ENCODE measurements at regions not wholly inside any gene's neighbourhood (a gene's known extent, or its start where the extent isn't known, plus 50 kb on each side); places are given as distances from the start of the nearest gene placed in this dataset.
"Not testable (repeated sequence)": the region's sequence is repeated elsewhere in the genome, so short reads cannot be mapped to it uniquely, and the experiment has no call there.

DNA sequence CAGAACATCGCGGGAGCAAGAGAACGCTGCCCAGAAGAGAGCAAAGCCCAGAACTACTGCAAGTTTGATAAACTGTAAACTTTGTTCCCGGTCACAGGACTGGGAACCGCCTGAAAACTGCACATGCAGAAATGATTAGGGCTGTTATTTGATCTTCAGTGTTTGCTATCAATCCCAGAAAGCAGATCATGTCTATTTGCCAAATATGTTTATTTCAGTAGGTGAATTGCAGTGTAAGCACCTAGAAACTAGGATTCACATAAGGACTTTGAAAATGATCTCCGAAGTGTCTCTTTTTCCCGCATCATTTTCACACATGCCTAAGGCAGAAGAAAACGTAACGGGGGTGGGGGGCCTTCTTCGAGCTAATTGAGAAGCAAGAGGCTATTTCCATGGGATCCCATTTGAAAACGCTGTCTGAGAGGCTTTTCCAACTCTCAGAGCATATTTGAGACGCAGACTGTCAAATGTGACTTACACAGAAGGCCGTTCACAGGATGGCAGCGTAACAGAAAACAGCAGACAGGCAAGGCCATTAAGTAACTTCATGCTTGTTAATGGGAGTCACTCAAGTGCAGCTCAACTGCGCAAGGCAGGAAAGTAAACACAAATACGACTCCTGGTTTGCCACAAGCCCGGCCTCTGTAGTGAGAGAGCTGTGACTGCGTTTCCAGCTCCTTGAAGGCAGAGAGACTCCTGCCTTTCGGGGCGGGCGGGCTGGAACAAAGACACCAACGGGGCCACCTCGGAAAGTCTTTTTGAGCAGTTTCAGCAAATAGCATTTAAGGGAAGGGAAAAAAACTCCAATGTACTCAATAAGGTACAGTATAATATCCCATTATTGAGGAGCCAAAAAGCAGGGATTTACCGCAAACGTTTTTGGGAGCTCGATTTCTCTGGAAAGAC lies 144.7 kb upstream of the ZNF217 start:
- H3K4me3 ChIP-seq (ENCODE audit: insufficient read depth, low read depth, low read length, poor library complexity, severe bottlenecking), result no peak overlapping the region
- H3K27ac ChIP-seq (ENCODE audit: insufficient read depth, low read length, poor library complexity, severe bottlenecking), result no peak overlapping the region
- no peaks in the 10 kb centered on the region for H3K36me3 ChIP-seq (ENCODE audit: control insufficient read depth, insufficient read depth, low read length)
- H3K4me1 ChIP-seq (ENCODE audit: control insufficient read depth, insufficient read depth, low read length, poor library complexity, severe bottlenecking), result peaks cover 3% of the 10 kb centered on the region
- no peak for DNase-seq
- no peaks in the 10 kb centered on the region for H3K27me3 ChIP-seq (replicated peaks; ENCODE audit: control insufficient read depth, insufficient read depth, low read length, poor library complexity, severe bottlenecking)
- H3K9me3 ChIP-seq (ENCODE audit: control insufficient read depth, low read length), result no peaks in the 10 kb centered on the region

- H3K4me1 ChIP-seq (ENCODE audit: control insufficient read depth, insufficient read depth, low read length, poor library complexity, severe bottlenecking), result peaks cover 3% of the 10 kb centered on the region
- no peak overlapping the region for H3K27ac ChIP-seq (ENCODE audit: insufficient read depth, low read length, poor library complexity, severe bottlenecking)
- no peak for DNase-seq
- H3K27me3 ChIP-seq (replicated peaks; ENCODE audit: control insufficient read depth, insufficient read depth, low read length, poor library complexity, severe bottlenecking), result no peaks in the 10 kb centered on the region
- no peaks in the 10 kb centered on the region for H3K36me3 ChIP-seq (ENCODE audit: control insufficient read depth, insufficient read depth, low read length)
- no peaks in the 10 kb centered on the region for H3K9me3 ChIP-seq (ENCODE audit: control insufficient read depth, low read length)
- no peak overlapping the region for H3K4me3 ChIP-seq (ENCODE audit: insufficient read depth, low read depth, low read length, poor library complexity, severe bottlenecking)
Measured at GRCh38 chr20:53737396-53738038, 143.9 kb upstream of the ZNF217 start.

- H3K9me3 ChIP-seq (ENCODE audit: control insufficient read depth, low read length), result no peaks in the 10 kb centered on the region
- DNase-seq, result no peak
- peaks cover 3% of the 10 kb centered on the region for H3K4me1 ChIP-seq (ENCODE audit: control insufficient read depth, insufficient read depth, low read length, poor library complexity, severe bottlenecking)
- H3K27me3 ChIP-seq (replicated peaks; ENCODE audit: control insufficient read depth, insufficient read depth, low read length, poor library complexity, severe bottlenecking), result no peaks in the 10 kb centered on the region
- H3K27ac ChIP-seq (ENCODE audit: insufficient read depth, low read length, poor library complexity, severe bottlenecking), result no peak overlapping the region
- no peaks in the 10 kb centered on the region for H3K36me3 ChIP-seq (ENCODE audit: control insufficient read depth, insufficient read depth, low read length)
- no peak overlapping the region for H3K4me3 ChIP-seq (ENCODE audit: insufficient read depth, low read depth, low read length, poor library complexity, severe bottlenecking)
Measured at GRCh38 chr20:53736757-53737395, 143.2 kb upstream of the ZNF217 start.

DNA sequence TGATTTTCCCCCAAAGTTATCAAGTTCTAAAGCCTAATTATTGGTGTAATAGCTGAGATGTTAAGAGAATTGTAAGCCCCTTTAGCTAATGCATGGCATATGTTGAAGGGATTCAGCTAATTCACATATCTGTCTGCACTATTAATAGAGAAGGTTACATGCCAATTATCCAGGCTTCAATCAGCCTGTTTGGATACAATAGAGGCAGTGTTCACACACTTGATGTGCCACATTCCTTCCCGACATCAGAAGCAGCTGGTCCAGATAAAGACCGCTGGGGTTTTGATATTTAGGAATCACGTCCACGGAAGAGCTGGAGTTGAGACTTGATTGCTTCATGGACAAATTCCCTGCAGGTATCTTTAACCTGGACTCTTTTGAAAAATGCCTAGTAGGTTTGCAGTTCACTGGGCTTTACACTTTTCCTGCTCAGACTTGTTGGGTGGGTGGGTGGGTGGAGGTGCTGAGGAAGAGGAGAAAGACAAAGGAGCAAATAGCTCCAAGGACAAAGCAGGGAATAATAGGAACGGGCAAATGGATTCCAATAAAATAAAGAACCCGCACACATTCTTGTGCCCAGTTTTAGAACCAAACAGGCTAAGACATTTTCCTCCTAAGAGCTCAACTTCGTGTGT lies 142.6 kb upstream of the ZNF217 start:
- Histone ChIP-seq H3K27me3 (replicated peaks; ENCODE audit: control insufficient read depth, insufficient read depth, low read length, poor library complexity, severe bottlenecking) (no peaks in the 10 kb centered on the region), H3K4me3 (ENCODE audit: insufficient read depth, low read depth, low read length, poor library complexity, severe bottlenecking) (no peak overlapping the region), H3K4me1 (ENCODE audit: control insufficient read depth, insufficient read depth, low read length, poor library complexity, severe bottlenecking) (peaks cover 3% of the 10 kb centered on the region), H3K27ac (ENCODE audit: insufficient read depth, low read length, poor library complexity, severe bottlenecking) (no peak overlapping the region), H3K36me3 (ENCODE audit: control insufficient read depth, insufficient read depth, low read length) (no peaks in the 10 kb centered on the region), H3K9me3 (ENCODE audit: control insufficient read depth, low read length) (no peaks in the 10 kb centered on the region)
- DNase-seq, result no peak

DNA sequence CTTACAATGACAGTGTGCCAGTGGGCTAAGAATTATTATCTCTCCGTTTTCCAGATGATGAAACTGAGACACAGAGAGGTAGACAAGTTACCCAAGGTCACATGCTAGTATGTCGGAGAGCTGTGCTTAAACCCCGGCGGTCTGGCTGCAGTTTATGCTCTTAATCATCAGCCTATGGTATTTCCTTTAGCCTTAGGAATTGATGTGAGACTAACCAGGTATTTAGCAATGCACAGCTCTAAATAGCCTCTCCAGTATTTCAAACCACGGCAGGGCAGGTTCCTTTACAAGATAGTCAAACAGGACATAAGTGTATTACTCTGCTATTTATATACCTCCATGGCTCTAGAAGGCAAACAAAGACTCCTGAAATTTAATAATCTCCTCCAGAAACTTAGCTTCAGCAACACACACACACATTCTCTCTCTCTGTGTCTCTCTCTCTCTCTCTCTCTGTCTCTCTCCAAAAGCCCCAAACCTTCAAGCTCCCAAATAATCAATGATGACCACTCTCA lies 142.0 kb upstream of the ZNF217 start:
- H3K4me3 ChIP-seq (ENCODE audit: insufficient read depth, low read depth, low read length, poor library complexity, severe bottlenecking), result no peak overlapping the region
- DNase-seq, result no peak
- H3K27ac ChIP-seq (ENCODE audit: insufficient read depth, low read length, poor library complexity, severe bottlenecking), result no peak overlapping the region
- no peaks in the 10 kb centered on the region for H3K4me1 ChIP-seq (ENCODE audit: control insufficient read depth, insufficient read depth, low read length, poor library complexity, severe bottlenecking)
- H3K36me3 ChIP-seq (ENCODE audit: control insufficient read depth, insufficient read depth, low read length), result no peaks in the 10 kb centered on the region
- no peaks in the 10 kb centered on the region for H3K9me3 ChIP-seq (ENCODE audit: control insufficient read depth, low read length)
- H3K27me3 ChIP-seq (replicated peaks; ENCODE audit: control insufficient read depth, insufficient read depth, low read length, poor library complexity, severe bottlenecking), result no peaks in the 10 kb centered on the region

DNA sequence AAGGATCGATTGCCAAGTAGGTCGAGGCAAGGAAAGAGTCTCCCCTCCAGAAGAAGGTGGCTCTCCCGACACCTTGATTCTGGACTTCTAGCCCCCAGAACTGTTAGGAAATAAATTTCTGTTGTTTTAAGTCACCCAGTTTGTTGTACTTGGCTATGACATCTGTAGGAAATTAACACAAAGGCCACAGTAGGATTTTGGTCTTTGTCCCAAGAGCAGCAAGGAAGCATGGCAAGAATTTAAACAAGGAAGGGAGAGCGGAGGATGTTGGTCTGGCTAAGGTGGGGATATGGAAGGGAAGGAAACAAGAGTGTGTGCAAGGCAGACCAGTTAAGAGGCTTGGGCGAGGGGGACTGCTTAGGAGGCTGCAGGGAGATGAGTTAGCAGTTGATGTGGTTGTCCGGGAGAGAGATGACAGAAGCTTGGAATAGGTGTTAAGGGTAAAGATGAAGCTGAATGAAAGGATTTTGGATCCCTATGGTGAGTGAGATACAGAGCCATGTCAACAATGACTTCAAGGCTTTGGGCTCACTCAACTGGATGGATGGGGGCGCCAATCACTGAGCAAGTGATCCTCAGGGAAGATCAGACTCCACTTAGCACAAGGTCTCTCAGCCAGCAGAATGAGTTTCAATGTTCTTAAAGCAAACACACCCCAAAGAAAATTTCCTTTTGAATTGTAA lies 140.5 kb upstream of the ZNF217 start:
- no peaks in the 10 kb centered on the region for H3K27me3 ChIP-seq (replicated peaks; ENCODE audit: control insufficient read depth, insufficient read depth, low read length, poor library complexity, severe bottlenecking)
- no peak for DNase-seq
- H3K9me3 ChIP-seq (ENCODE audit: control insufficient read depth, low read length), result no peaks in the 10 kb centered on the region
- no peak overlapping the region for H3K4me3 ChIP-seq (ENCODE audit: insufficient read depth, low read depth, low read length, poor library complexity, severe bottlenecking)
- no peaks in the 10 kb centered on the region for H3K4me1 ChIP-seq (ENCODE audit: control insufficient read depth, insufficient read depth, low read length, poor library complexity, severe bottlenecking)
- H3K27ac ChIP-seq (ENCODE audit: insufficient read depth, low read length, poor library complexity, severe bottlenecking), result no peak overlapping the region
- H3K36me3 ChIP-seq (ENCODE audit: control insufficient read depth, insufficient read depth, low read length), result no peaks in the 10 kb centered on the region

- Histone ChIP-seq H3K4me1 (ENCODE audit: control insufficient read depth, insufficient read depth, low read length, poor library complexity, severe bottlenecking) (no peaks in the 10 kb centered on the region), H3K4me3 (ENCODE audit: insufficient read depth, low read depth, low read length, poor library complexity, severe bottlenecking) (no peak overlapping the region), H3K27ac (ENCODE audit: insufficient read depth, low read length, poor library complexity, severe bottlenecking) (no peak overlapping the region), H3K36me3 (ENCODE audit: control insufficient read depth, insufficient read depth, low read length) (no peaks in the 10 kb centered on the region), H3K9me3 (ENCODE audit: control insufficient read depth, low read length) (no peaks in the 10 kb centered on the region), H3K27me3 (replicated peaks; ENCODE audit: control insufficient read depth, insufficient read depth, low read length, poor library complexity, severe bottlenecking) (no peaks in the 10 kb centered on the region)
- DNase-seq, result no peak
Measured at GRCh38 chr20:53731595-53731994, 138.0 kb upstream of the ZNF217 start.

- Histone ChIP-seq H3K4me1 (ENCODE audit: control insufficient read depth, insufficient read depth, low read length, poor library complexity, severe bottlenecking) (no peaks in the 10 kb centered on the region), H3K36me3 (ENCODE audit: control insufficient read depth, insufficient read depth, low read length) (no peaks in the 10 kb centered on the region), H3K27ac (ENCODE audit: insufficient read depth, low read length, poor library complexity, severe bottlenecking) (no peak overlapping the region), H3K4me3 (ENCODE audit: insufficient read depth, low read depth, low read length, poor library complexity, severe bottlenecking) (no peak overlapping the region), H3K27me3 (replicated peaks; ENCODE audit: control insufficient read depth, insufficient read depth, low read length, poor library complexity, severe bottlenecking) (no peaks in the 10 kb centered on the region), H3K9me3 (ENCODE audit: control insufficient read depth, low read length) (no peaks in the 10 kb centered on the region)
- no peak for DNase-seq
Measured at GRCh38 chr20:53728359-53728758, 134.7 kb upstream of the ZNF217 start.

GRCh38 chr20:53727239-53727638 lies 133.6 kb upstream of the ZNF217 start:
- not testable (repeated sequence) for H3K4me3 ChIP-seq (ENCODE audit: insufficient read depth, low read depth, low read length, poor library complexity, severe bottlenecking); H3K27me3 ChIP-seq (replicated peaks; ENCODE audit: control insufficient read depth, insufficient read depth, low read length, poor library complexity, severe bottlenecking); H3K27ac ChIP-seq (ENCODE audit: insufficient read depth, low read length, poor library complexity, severe bottlenecking); DNase-seq; H3K36me3 ChIP-seq (ENCODE audit: control insufficient read depth, insufficient read depth, low read length); H3K4me1 ChIP-seq (ENCODE audit: control insufficient read depth, insufficient read depth, low read length, poor library complexity, severe bottlenecking); H3K9me3 ChIP-seq (ENCODE audit: control insufficient read depth, low read length)
